GM10248 (cell line): ENCODE measurements at regions not wholly inside any gene's neighbourhood (a gene's known extent, or its start where the extent isn't known, plus 50 kb on each side); places are given as distances from the start of the nearest gene placed in this dataset.

Experiments used
- CTCF ChIA-PET: fragments of 300-600 bp; sonication (Branson Sonifier 250); formaldehyde crosslinking; extraction: SDS; loops from one replicate; lab custom pipeline; 2021; ENCODE audit warnings: antibody characterized with exemption; lab: Yijun Ruan, JAX
- POLR2A ChIA-PET: fragments of 350-650 bp; sonication (Branson Sonifier 250); formaldehyde crosslinking; extraction: SDS; loops from one replicate; lab custom pipeline; 2020; ENCODE audit warnings: antibody characterized with exemption; lab: Yijun Ruan, JAX
- DNase-seq: peaks from one replicate; pipeline ENCODE4 v3.0.0; 2012; ENCODE audit errors: extremely low spot score
- CTCF ChIP-seq: IDR thresholded peaks from 2 replicates; pipeline ENCODE4 v1.5.1; 2012; ENCODE audit warnings: mild to moderate bottlenecking, low read depth; ENCODE audit errors: extremely low read depth, missing control alignments, control extremely low read depth

DNA sequence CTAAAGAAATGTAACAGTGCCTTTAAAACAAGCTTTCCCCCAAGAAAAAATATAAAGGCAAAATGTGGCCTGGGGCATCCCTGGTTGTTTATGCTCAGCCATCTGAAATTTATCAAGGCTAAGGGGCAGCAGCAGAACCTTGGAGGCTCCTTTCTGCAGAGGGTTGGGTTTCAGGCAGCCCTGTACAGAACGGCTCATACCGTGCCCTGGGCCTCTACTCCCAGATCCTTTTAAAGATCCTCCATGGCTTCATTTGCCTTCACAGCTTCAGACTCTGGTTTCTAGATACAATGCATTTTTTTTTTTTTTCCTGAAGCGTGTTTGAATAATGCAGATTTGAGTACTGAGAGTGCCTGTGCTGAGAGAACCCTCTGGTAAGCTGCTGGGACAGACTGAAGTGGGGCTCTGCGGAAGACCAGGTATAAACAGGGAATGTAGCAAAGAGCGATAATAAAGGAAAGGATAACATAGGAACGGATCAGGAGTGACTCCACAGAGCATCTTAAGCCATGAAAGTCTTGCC is 172.7 kb downstream of the DIRAS2 start:
- CTCF ChIA-PET = interaction anchor here (1.2 to 1.7 kb wide), 2 partner anchors 9 to 22 kb away, joined by 3 to 4 read pairs; no protein-coding TSS in a partner anchor
- DNase-seq = no peak
- POLR2A ChIA-PET = no interaction called here
- TF ChIP-seq CTCF = no peak

DNA sequence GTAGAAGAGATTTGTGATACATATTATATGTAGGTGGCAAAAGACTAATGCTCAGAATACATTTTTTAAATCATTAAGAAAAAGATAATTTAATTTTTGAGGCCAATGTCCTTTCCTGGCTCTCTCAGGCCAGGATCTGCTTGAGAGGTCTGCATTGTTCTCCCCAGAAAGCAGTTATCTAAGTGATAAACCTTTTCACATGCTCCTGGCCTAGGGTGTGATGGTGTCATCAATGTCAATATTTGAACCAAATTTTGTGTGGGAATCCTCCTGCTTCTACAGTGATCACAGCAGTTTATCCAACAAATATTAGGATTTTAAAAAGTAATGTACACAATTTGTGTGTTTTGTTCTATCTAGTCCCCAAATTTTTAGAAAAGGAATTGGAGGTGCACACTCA is 166.6 kb downstream of the DIRAS2 start:
- POLR2A ChIA-PET = no interaction called here
- CTCF ChIA-PET = no interaction called here
- no peak for DNase-seq
- TF ChIP-seq CTCF = no peak

DNA sequence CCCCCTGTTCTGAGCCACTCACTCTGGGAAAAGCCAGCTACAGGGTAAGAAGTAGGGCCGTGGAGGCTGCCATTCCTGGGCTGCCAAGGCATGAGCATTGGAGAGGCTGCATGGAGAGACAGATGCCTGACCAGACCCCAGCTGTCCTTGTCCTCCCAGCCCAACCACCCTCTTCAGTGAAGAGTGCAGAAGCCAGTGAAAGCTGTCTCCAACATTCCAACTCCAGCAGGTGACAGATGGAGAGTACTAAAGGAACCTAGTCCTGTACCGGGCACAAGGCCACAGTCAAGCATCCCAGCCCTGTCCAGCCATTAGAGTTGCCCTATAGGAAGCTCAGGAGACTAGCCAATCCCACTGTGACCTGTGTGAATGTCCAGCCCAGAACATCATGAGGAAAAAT is 165.1 kb downstream of the DIRAS2 start:
- CTCF ChIA-PET = no interaction called here
- no peak for DNase-seq
- POLR2A ChIA-PET = no interaction called here
- no peak for TF ChIP-seq CTCF

GRCh38 chr9:90478821-90479220 is 163.8 kb downstream of the DIRAS2 start:
- no peak for DNase-seq
- ChIA-PET CTCF (interaction anchor here (1.5 to 1.9 kb wide), 2 partner anchors 9 to 14 kb away, joined by 4 read pairs; no protein-coding TSS in a partner anchor), POLR2A (no interaction called here)
- TF ChIP-seq CTCF = no peak

GRCh38 chr9:90485028-90485427 is 157.6 kb downstream of the DIRAS2 start:
- ChIA-PET CTCF (interaction anchor here (2.1 kb wide), 1 partner anchor 13 kb away, joined by 4 read pairs; no protein-coding TSS in a partner anchor), POLR2A (no interaction called here)
- DNase-seq = no peak
- TF ChIP-seq CTCF = no peak

- DNase-seq = no peak
- ChIA-PET POLR2A (no interaction called here), CTCF (interaction anchor here (0.8 kb wide), 1 partner anchor 13 kb away, joined by 3 read pairs; no protein-coding TSS in a partner anchor)
- no peak for TF ChIP-seq CTCF
These were observed 153.6 kb downstream of the DIRAS2 start for GRCh38 chr9:90489066-90489465.
